ENCODE measurements at regions not wholly inside any gene's neighbourhood (a gene's known extent, or its start where the extent isn't known, plus 50 kb on each side); places are given as distances from the start of the nearest gene placed in this dataset.

- no peaks in the 10 kb centered on the region for H3K36me3 ChIP-seq (ENCODE audit: low read depth, missing control alignments)
- no peak for DNase-seq
- H3K27ac ChIP-seq: no peak overlapping the region
- H3K4me1 ChIP-seq: no peaks in the 10 kb centered on the region
- intact Hi-C loops (cut with DNase I; ENCODE audit: low total_unique reads): no loop called here
- no peaks in the 10 kb centered on the region for H3K9me3 ChIP-seq
- H3K27me3 ChIP-seq: no peaks in the 10 kb centered on the region
- no peak for TF ChIP-seq POLR2A (IDR thresholded peaks at IDR 0.05)
- no peak for TF ChIP-seq CTCF (IDR thresholded peaks at IDR 0.05)
- no peak overlapping the region for H3K4me3 ChIP-seq
- 83 to 92% methylated on average over 4 of the region's 4 CpGs for WGBS, 2 donors
Observed at GRCh38 chr6:140372064-140372463, 997.6 kb upstream of the CITED2 start.

- Histone ChIP-seq H3K27me3 (no peaks in the 10 kb centered on the region), H3K27ac (no peak overlapping the region), H3K4me1 (no peaks in the 10 kb centered on the region), H3K9me3 (no peaks in the 10 kb centered on the region), H3K36me3 (ENCODE audit: low read depth, missing control alignments) (no peaks in the 10 kb centered on the region), H3K4me3 (no peak overlapping the region)
- TF ChIP-seq POLR2A (IDR thresholded peaks at IDR 0.05): no peak
- TF ChIP-seq CTCF (IDR thresholded peaks at IDR 0.05): no peak
- DNase-seq: no peak
- WGBS, 2 donors: 76 to 77% methylated on average over 2 of the region's 2 CpGs
- intact Hi-C loops (cut with DNase I; ENCODE audit: low total_unique reads): no loop called here
Observed at GRCh38 chr6:140370976-140371870, 996.8 kb upstream of the CITED2 start.

- Histone ChIP-seq H3K27ac (no peak overlapping the region), H3K4me3 (no peak overlapping the region), H3K4me1 (no peaks in the 10 kb centered on the region), H3K27me3 (no peaks in the 10 kb centered on the region), H3K36me3 (ENCODE audit: low read depth, missing control alignments) (no peaks in the 10 kb centered on the region), H3K9me3 (no peaks in the 10 kb centered on the region)
- TF ChIP-seq CTCF (IDR thresholded peaks at IDR 0.05): no peak
- no peak for TF ChIP-seq POLR2A (IDR thresholded peaks at IDR 0.05)
- intact Hi-C loops (cut with DNase I; ENCODE audit: low total_unique reads): no loop called here
- no peak for DNase-seq
- WGBS, 2 donors: 95 to 96% methylated on average over 1 of the region's 1 CpG
Observed at GRCh38 chr6:140370441-140370840, 996.0 kb upstream of the CITED2 start.

GRCh38 chr6:140366991-140367390 is 992.5 kb upstream of the CITED2 start:
- no peak overlapping the region for H3K4me3 ChIP-seq
- H3K9me3 ChIP-seq: no peaks in the 10 kb centered on the region
- H3K27me3 ChIP-seq: no peaks in the 10 kb centered on the region
- no peaks in the 10 kb centered on the region for H3K4me1 ChIP-seq
- no peaks in the 10 kb centered on the region for H3K36me3 ChIP-seq (ENCODE audit: low read depth, missing control alignments)
- intact Hi-C loops (cut with DNase I; ENCODE audit: low total_unique reads): no loop called here
- no peak for DNase-seq
- no peak for TF ChIP-seq CTCF (IDR thresholded peaks at IDR 0.05)
- TF ChIP-seq POLR2A (IDR thresholded peaks at IDR 0.05): no peak
- H3K27ac ChIP-seq: no peak overlapping the region

- TF ChIP-seq POLR2A (IDR thresholded peaks at IDR 0.05) (no peak), CTCF (IDR thresholded peaks at IDR 0.05) (no peak)
- H3K4me3 ChIP-seq: no peak overlapping the region
- intact Hi-C loops (cut with DNase I; ENCODE audit: low total_unique reads): no loop called here
- no peak for DNase-seq
- no peaks in the 10 kb centered on the region for H3K9me3 ChIP-seq
- H3K4me1 ChIP-seq: no peaks in the 10 kb centered on the region
- H3K27ac ChIP-seq: no peak overlapping the region
- no peaks in the 10 kb centered on the region for H3K36me3 ChIP-seq (ENCODE audit: low read depth, missing control alignments)
- no peaks in the 10 kb centered on the region for H3K27me3 ChIP-seq
Observed at GRCh38 chr6:140364916-140365315, 990.5 kb upstream of the CITED2 start.
